PC-9 (cell line): ENCODE measurements at regions not wholly inside any gene's neighbourhood (a gene's known extent, or its start where the extent isn't known, plus 50 kb on each side); places are given as distances from the start of the nearest gene placed in this dataset.

Source experiments
- CTCF ChIP-seq: fragments of 200-600 bp; sonication (generic); conservative IDR thresholded peaks from 2 replicates; pipeline ENCODE4 v1.6.1; 2017; ENCODE audit warnings: mixed run types, antibody characterized with exemption, mild to moderate bottlenecking, moderate library complexity
- EZH2 ChIP-seq: fragments of 200-600 bp; sonication (generic); IDR thresholded peaks from 2 replicates; pipeline ENCODE4 v1.8.0; 2017; ENCODE audit warnings: antibody characterized with exemption, low read depth

GRCh38 chr3:147733217-147733616, 324.1 kb downstream of the ZIC1 start:
- TF ChIP-seq CTCF (no peak), EZH2 (no peak)
